ENCODE measurements at regions not wholly inside any gene's neighbourhood (a gene's known extent, or its start where the extent isn't known, plus 50 kb on each side); places are given as distances from the start of the nearest gene placed in this dataset.
"Not testable (repeated sequence)": the region's sequence is repeated elsewhere in the genome, so short reads cannot be mapped to it uniquely, and the experiment has no call there.

- H3K9ac ChIP-seq = no peak overlapping the region
- no peak for TF ChIP-seq Cebpa-rat (IDR thresholded peaks at IDR 0.05)
- H3K36me3 ChIP-seq = no peaks in the 10 kb centered on the region
- H3K4me2 ChIP-seq = no peak overlapping the region
- H4K20me1 ChIP-seq = no peaks in the 10 kb centered on the region
- H3K9me3 ChIP-seq (replicated peaks in 1 of 11) = peaks cover 0 to 6% (median 4%) of the 10 kb centered on the region in 11 experiments; a peak in 5 of 22 replicates
- no peaks in the 10 kb centered on the region for H3K4me1 ChIP-seq
- H3K27ac ChIP-seq = no peak overlapping the region
- H3K4me3 ChIP-seq = no peak overlapping the region
- H3K27me3 ChIP-seq = no peaks in the 10 kb centered on the region
Measured at GRCh38 chr4:28799696-28800095, 1920.5 kb upstream of the PCDH7 start.

GRCh38 chr4:28811025-28811424, 1909.1 kb upstream of the PCDH7 start:
- no peaks in the 10 kb centered on the region for H3K27me3 ChIP-seq
- H3K4me2 ChIP-seq = no peak overlapping the region

GRCh38 chr4:28822163-28822562, 1898.0 kb upstream of the PCDH7 start:
- H3K9me3 ChIP-seq (replicated peaks in 1 of 11) = peaks cover 0 to 2% (median 0%) of the 10 kb centered on the region in 11 experiments; a peak in 3 of 22 replicates
- no peaks in the 10 kb centered on the region for H4K20me1 ChIP-seq
- H3K27me3 ChIP-seq = no peaks in the 10 kb centered on the region
- H3K27ac ChIP-seq = no peak overlapping the region
- no peaks in the 10 kb centered on the region for H3K36me3 ChIP-seq
- H3K4me3 ChIP-seq = no peak overlapping the region
- no peaks in the 10 kb centered on the region for H3K4me1 ChIP-seq
- no peak overlapping the region for H3K9ac ChIP-seq
- TF ChIP-seq Cebpa-rat (IDR thresholded peaks at IDR 0.05) = no peak
- H3K4me2 ChIP-seq = no peak overlapping the region

More at GRCh38 chr4:28811025-28811424, 1909.1 kb upstream of the PCDH7 start:
- Histone ChIP-seq H4K20me1 (no peaks in the 10 kb centered on the region), H3K4me1 (no peaks in the 10 kb centered on the region), H3K27ac (no peak overlapping the region), H3K4me3 (no peak overlapping the region), H3K9me3 (replicated peaks in 1 of 11) (peaks cover 0 to 7% (median 3%) of the 10 kb centered on the region in 11 experiments; a peak in 14 of 22 replicates), H3K36me3 (no peaks in the 10 kb centered on the region), H3K9ac (no peak overlapping the region)
- TF ChIP-seq Cebpa-rat (IDR thresholded peaks at IDR 0.05) = no peak

GRCh38 chr4:28827866-28828265, 1892.3 kb upstream of the PCDH7 start:
- H3K4me3 ChIP-seq = no peak overlapping the region
- no peaks in the 10 kb centered on the region for H3K36me3 ChIP-seq
- no peak overlapping the region for H3K9ac ChIP-seq
- peaks cover 4 to 13% (median 9%) of the 10 kb centered on the region in 11 experiments; a peak in 14 of 22 replicates for H3K9me3 ChIP-seq (replicated peaks in 1 of 11)
- no peaks in the 10 kb centered on the region for H4K20me1 ChIP-seq
- H3K4me2 ChIP-seq = no peak overlapping the region
- no peak for TF ChIP-seq Cebpa-rat (IDR thresholded peaks at IDR 0.05)
- H3K4me1 ChIP-seq = no peaks in the 10 kb centered on the region
- no peak overlapping the region for H3K27ac ChIP-seq
- H3K27me3 ChIP-seq = no peaks in the 10 kb centered on the region

GRCh38 chr4:28831867-28832266, 1888.3 kb upstream of the PCDH7 start:
- TF ChIP-seq Cebpa-rat (IDR thresholded peaks at IDR 0.05) = no peak
- H3K9ac ChIP-seq = no peak overlapping the region
- peaks cover 4 to 13% (median 9%) of the 10 kb centered on the region in 11 experiments; a peak in 14 of 22 replicates for H3K9me3 ChIP-seq (replicated peaks in 1 of 11)
- no peaks in the 10 kb centered on the region for H3K4me1 ChIP-seq
- no peaks in the 10 kb centered on the region for H4K20me1 ChIP-seq
- H3K27ac ChIP-seq = no peak overlapping the region
- no peak overlapping the region for H3K4me2 ChIP-seq
- no peaks in the 10 kb centered on the region for H3K36me3 ChIP-seq
- no peak overlapping the region for H3K4me3 ChIP-seq
- no peaks in the 10 kb centered on the region for H3K27me3 ChIP-seq

GRCh38 chr4:28832444-28832843, 1887.7 kb upstream of the PCDH7 start:
- TF ChIP-seq Cebpa-rat (IDR thresholded peaks at IDR 0.05) = no peak
- Histone ChIP-seq H3K4me1 (no peaks in the 10 kb centered on the region), H3K4me2 (no peak overlapping the region), H3K9ac (no peak overlapping the region), H4K20me1 (no peaks in the 10 kb centered on the region), H3K9me3 (replicated peaks in 1 of 11) (peaks cover 4 to 13% (median 9%) of the 10 kb centered on the region in 11 experiments; a peak in 14 of 22 replicates), H3K27me3 (no peaks in the 10 kb centered on the region), H3K4me3 (no peak overlapping the region), H3K27ac (no peak overlapping the region), H3K36me3 (no peaks in the 10 kb centered on the region)

- H3K4me2 ChIP-seq = no peak overlapping the region
Measured at GRCh38 chr4:28834120-28834519, 1886.0 kb upstream of the PCDH7 start.

GRCh38 chr4:28835501-28835900, 1884.7 kb upstream of the PCDH7 start:
- Histone ChIP-seq H4K20me1 (no peaks in the 10 kb centered on the region), H3K4me1 (no peaks in the 10 kb centered on the region), H3K27me3 (no peaks in the 10 kb centered on the region), H3K9ac (no peak overlapping the region), H3K27ac (no peak overlapping the region), H3K4me2 (no peak overlapping the region), H3K36me3 (no peaks in the 10 kb centered on the region), H3K9me3 (replicated peaks in 1 of 11) (no peaks in the 10 kb centered on the region), H3K4me3 (no peak overlapping the region)
- no peak for TF ChIP-seq Cebpa-rat (IDR thresholded peaks at IDR 0.05)

More at GRCh38 chr4:28834120-28834519, 1886.0 kb upstream of the PCDH7 start:
- Histone ChIP-seq H3K36me3 (no peaks in the 10 kb centered on the region), H3K27me3 (no peaks in the 10 kb centered on the region), H3K9me3 (replicated peaks in 1 of 11) (peaks cover 0 to under 1% (median 0%) of the 10 kb centered on the region in 11 experiments; a peak in 1 of 22 replicates), H3K4me1 (no peaks in the 10 kb centered on the region), H3K4me3 (no peak overlapping the region), H4K20me1 (no peaks in the 10 kb centered on the region), H3K9ac (no peak overlapping the region), H3K27ac (no peak overlapping the region)
- no peak for TF ChIP-seq Cebpa-rat (IDR thresholded peaks at IDR 0.05)

- Histone ChIP-seq H3K4me2 (no peak overlapping the region), H3K4me1 (no peaks in the 10 kb centered on the region), H3K9ac (no peak overlapping the region), H3K36me3 (no peaks in the 10 kb centered on the region), H3K27ac (no peak overlapping the region), H4K20me1 (no peaks in the 10 kb centered on the region), H3K4me3 (no peak overlapping the region), H3K9me3 (replicated peaks in 1 of 11) (no peaks in the 10 kb centered on the region), H3K27me3 (no peaks in the 10 kb centered on the region)
- TF ChIP-seq Cebpa-rat (IDR thresholded peaks at IDR 0.05) = no peak
Measured at GRCh38 chr4:28842271-28842670, 1877.9 kb upstream of the PCDH7 start.

GRCh38 chr4:28845158-28845557, 1875.0 kb upstream of the PCDH7 start:
- H3K9me3 ChIP-seq (replicated peaks in 1 of 11) = no peaks in the 10 kb centered on the region
- H3K36me3 ChIP-seq = no peaks in the 10 kb centered on the region
- H3K27ac ChIP-seq = no peak overlapping the region
- H3K9ac ChIP-seq = no peak overlapping the region
- H4K20me1 ChIP-seq = no peaks in the 10 kb centered on the region
- no peaks in the 10 kb centered on the region for H3K27me3 ChIP-seq
- TF ChIP-seq Cebpa-rat (IDR thresholded peaks at IDR 0.05) = no peak
- no peak overlapping the region for H3K4me3 ChIP-seq
- peaks cover 0 to 21% (median 4%) of the 10 kb centered on the region in 10 experiments; a peak in 9 of 20 replicates for H3K4me1 ChIP-seq
- H3K4me2 ChIP-seq = no peak overlapping the region

- not testable (repeated sequence) for H3K36me3 ChIP-seq; H3K4me1 ChIP-seq; H3K27ac ChIP-seq; H3K9me3 ChIP-seq (replicated peaks in 1 of 11); H4K20me1 ChIP-seq; H3K9ac ChIP-seq; H3K4me2 ChIP-seq; H3K27me3 ChIP-seq; H3K4me3 ChIP-seq
Measured at GRCh38 chr4:28857028-28857427, 1863.1 kb upstream of the PCDH7 start.

Data from BLaER1 treated with 17β-estradiol and CSF1 and Interleukin-3, amounts not matched to agents 10 nM and 100 nM (cell line).